ENCODE measurements at regions not wholly inside any gene's neighbourhood (a gene's known extent, or its start where the extent isn't known, plus 50 kb on each side); places are given as distances from the start of the nearest gene placed in this dataset.

GRCh38 chr21:16789636-16790035 lies 723.2 kb upstream of the CXADR start:
- ATAC-seq (no peak), DNase-seq (no peak)
- Mint-ChIP-seq H3K27ac (no peak overlapping the region), H3K27me3 (no peaks in the 10 kb centered on the region), H3K4me3 (no peak overlapping the region), H3K4me1 (no peaks in the 10 kb centered on the region), H3K36me3 (ENCODE audit: low read depth) (no peaks in the 10 kb centered on the region)
- H3K9me3 ChIP-seq (ENCODE audit: control insufficient read depth, low read length, poor library complexity, severe bottlenecking) = no peaks in the 10 kb centered on the region

GRCh38 chr21:16792101-16792500 lies 720.7 kb upstream of the CXADR start:
- no peak overlapping the region for H3K27ac Mint-ChIP-seq
- no peaks in the 10 kb centered on the region for H3K36me3 Mint-ChIP-seq (ENCODE audit: low read depth)
- no peak for ATAC-seq
- no peaks in the 10 kb centered on the region for H3K27me3 Mint-ChIP-seq
- no peak overlapping the region for H3K4me3 Mint-ChIP-seq
- H3K4me1 Mint-ChIP-seq = no peaks in the 10 kb centered on the region
- DNase-seq = no peak
- no peaks in the 10 kb centered on the region for H3K9me3 ChIP-seq (ENCODE audit: control insufficient read depth, low read length, poor library complexity, severe bottlenecking)

DNA sequence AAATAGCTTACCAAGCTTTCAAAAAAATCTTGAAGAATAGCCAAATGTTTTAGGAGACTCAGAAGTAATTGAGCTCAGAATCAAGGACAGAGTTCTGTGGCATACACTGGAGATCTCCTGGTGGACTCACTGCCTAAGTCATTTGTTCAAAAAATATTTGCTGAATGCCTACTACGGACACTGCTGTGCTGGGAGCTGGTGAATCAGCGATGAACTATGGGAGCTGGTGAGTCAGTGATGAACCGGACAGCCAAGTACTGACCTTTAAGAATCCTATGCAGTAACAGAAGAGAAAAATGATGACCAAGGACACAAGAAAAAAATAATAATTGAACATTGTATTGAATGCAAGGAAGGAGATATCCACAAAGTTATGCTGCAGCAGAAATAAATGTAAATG lies 717.9 kb upstream of the CXADR start:
- Mint-ChIP-seq H3K36me3 (ENCODE audit: low read depth) (no peaks in the 10 kb centered on the region), H3K4me3 (no peak overlapping the region), H3K4me1 (no peaks in the 10 kb centered on the region), H3K27me3 (no peaks in the 10 kb centered on the region), H3K27ac (no peak overlapping the region)
- DNase-seq = no peak
- no peak for ATAC-seq
- H3K9me3 ChIP-seq (ENCODE audit: control insufficient read depth, low read length, poor library complexity, severe bottlenecking) = no peaks in the 10 kb centered on the region

DNA sequence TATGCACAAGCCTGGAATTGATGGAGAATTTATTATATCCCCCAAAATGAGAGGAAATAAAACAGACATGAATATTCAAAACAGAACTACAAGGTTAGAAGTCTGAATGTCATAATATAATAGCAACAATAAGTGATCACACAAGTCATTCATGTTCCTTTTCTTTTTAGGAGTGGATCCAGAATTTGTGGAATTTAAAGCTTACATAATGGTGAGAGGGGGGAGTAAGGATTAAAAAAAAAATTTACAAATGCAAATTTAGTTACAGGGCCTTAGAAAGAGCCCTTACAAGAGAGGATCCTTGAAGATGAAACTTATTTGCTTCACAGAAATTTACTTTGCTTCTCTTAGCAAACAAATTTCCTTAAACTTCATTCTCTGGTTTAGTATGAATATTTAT lies 716.1 kb upstream of the CXADR start:
- H3K36me3 Mint-ChIP-seq (ENCODE audit: low read depth) = no peaks in the 10 kb centered on the region
- H3K27ac Mint-ChIP-seq = no peak overlapping the region
- H3K4me3 Mint-ChIP-seq = no peak overlapping the region
- no peak for ATAC-seq
- H3K4me1 Mint-ChIP-seq = no peaks in the 10 kb centered on the region
- no peaks in the 10 kb centered on the region for H3K9me3 ChIP-seq (ENCODE audit: control insufficient read depth, low read length, poor library complexity, severe bottlenecking)
- no peak for DNase-seq
- no peaks in the 10 kb centered on the region for H3K27me3 Mint-ChIP-seq

DNA sequence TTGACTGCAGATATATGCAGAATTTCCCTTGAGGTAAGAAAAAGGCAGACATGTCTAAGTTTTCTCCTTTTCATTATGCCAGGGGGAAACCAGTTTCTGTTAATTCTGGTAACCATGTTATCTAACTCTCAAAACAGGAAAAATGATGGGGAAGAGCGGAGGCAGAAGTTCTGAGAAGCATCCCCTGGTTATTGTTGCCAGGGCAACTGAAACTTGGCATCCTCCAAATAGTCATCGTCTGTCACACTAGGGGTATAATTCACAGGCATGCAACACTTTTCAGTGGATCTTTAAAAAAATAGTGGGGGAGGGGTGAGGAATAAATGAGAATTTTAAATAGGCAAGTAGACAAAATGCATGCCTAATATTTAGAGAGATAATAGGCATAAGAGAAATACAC lies 715.3 kb upstream of the CXADR start:
- no peak for DNase-seq
- H3K9me3 ChIP-seq (ENCODE audit: control insufficient read depth, low read length, poor library complexity, severe bottlenecking) = no peaks in the 10 kb centered on the region
- Mint-ChIP-seq H3K36me3 (ENCODE audit: low read depth) (no peaks in the 10 kb centered on the region), H3K4me3 (no peak overlapping the region), H3K4me1 (no peaks in the 10 kb centered on the region), H3K27me3 (no peaks in the 10 kb centered on the region), H3K27ac (no peak overlapping the region)
- no peak for ATAC-seq

- Mint-ChIP-seq H3K27me3 (no peaks in the 10 kb centered on the region), H3K4me3 (no peak overlapping the region)
- ATAC-seq = no peak
Measured at GRCh38 chr21:16797966-16798365, 714.9 kb upstream of the CXADR start.

GRCh38 chr21:16800536-16801275 lies 712.1 kb upstream of the CXADR start:
- Mint-ChIP-seq H3K4me1 (no peaks in the 10 kb centered on the region), H3K27ac (no peak overlapping the region), H3K27me3 (no peaks in the 10 kb centered on the region), H3K4me3 (no peak overlapping the region), H3K36me3 (ENCODE audit: low read depth) (no peaks in the 10 kb centered on the region)
- ATAC-seq (no peak), DNase-seq (no peak)
- no peaks in the 10 kb centered on the region for H3K9me3 ChIP-seq (ENCODE audit: control insufficient read depth, low read length, poor library complexity, severe bottlenecking)

More at GRCh38 chr21:16797966-16798365, 714.9 kb upstream of the CXADR start:
- DNase-seq = no peak
- no peak overlapping the region for H3K27ac Mint-ChIP-seq
- no peaks in the 10 kb centered on the region for H3K4me1 Mint-ChIP-seq
- H3K9me3 ChIP-seq (ENCODE audit: control insufficient read depth, low read length, poor library complexity, severe bottlenecking) = no peaks in the 10 kb centered on the region
- H3K36me3 Mint-ChIP-seq (ENCODE audit: low read depth) = no peaks in the 10 kb centered on the region

- Mint-ChIP-seq H3K36me3 (ENCODE audit: low read depth) (no peaks in the 10 kb centered on the region), H3K27ac (no peak overlapping the region), H3K27me3 (no peaks in the 10 kb centered on the region), H3K4me3 (no peak overlapping the region), H3K4me1 (no peaks in the 10 kb centered on the region)
- H3K9me3 ChIP-seq (ENCODE audit: control insufficient read depth, low read length, poor library complexity, severe bottlenecking) = no peaks in the 10 kb centered on the region
- DNase-seq (no peak), ATAC-seq (no peak)
Measured at GRCh38 chr21:16811011-16811410, 701.8 kb upstream of the CXADR start.

GRCh38 chr21:16811970-16812369 lies 700.9 kb upstream of the CXADR start:
- DNase-seq = no peak
- H3K27me3 Mint-ChIP-seq = no peaks in the 10 kb centered on the region
- no peaks in the 10 kb centered on the region for H3K36me3 Mint-ChIP-seq (ENCODE audit: low read depth)
- H3K4me3 Mint-ChIP-seq = no peak overlapping the region
- H3K27ac Mint-ChIP-seq = no peak overlapping the region
- ATAC-seq = no peak
- H3K4me1 Mint-ChIP-seq = no peaks in the 10 kb centered on the region
- no peaks in the 10 kb centered on the region for H3K9me3 ChIP-seq (ENCODE audit: control insufficient read depth, low read length, poor library complexity, severe bottlenecking)

DNA sequence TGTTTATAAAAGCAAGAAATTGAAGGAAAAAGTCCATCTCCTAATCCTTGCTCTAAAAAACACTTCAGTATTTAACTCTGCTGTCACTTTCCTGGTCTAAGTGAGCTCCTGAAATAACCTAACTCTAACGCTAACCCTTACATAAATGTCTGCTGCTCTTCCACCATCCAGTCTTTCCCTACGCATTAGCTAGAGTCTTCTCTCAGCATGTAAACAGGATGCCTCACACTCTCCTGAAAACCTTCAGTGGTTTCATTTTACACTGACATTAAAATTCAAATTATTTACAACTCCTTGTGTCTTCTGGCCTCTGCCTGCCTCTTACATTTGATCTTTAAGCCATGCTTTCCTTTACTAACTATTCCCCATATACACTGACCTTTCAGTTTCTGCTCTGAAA lies 697.6 kb upstream of the CXADR start:
- no peak overlapping the region for H3K4me3 Mint-ChIP-seq
- no peaks in the 10 kb centered on the region for H3K9me3 ChIP-seq (ENCODE audit: control insufficient read depth, low read length, poor library complexity, severe bottlenecking)
- H3K36me3 Mint-ChIP-seq (ENCODE audit: low read depth) = no peaks in the 10 kb centered on the region
- no peaks in the 10 kb centered on the region for H3K4me1 Mint-ChIP-seq
- DNase-seq = no peak
- no peak overlapping the region for H3K27ac Mint-ChIP-seq
- no peak for ATAC-seq
- H3K27me3 Mint-ChIP-seq = no peaks in the 10 kb centered on the region

DNA sequence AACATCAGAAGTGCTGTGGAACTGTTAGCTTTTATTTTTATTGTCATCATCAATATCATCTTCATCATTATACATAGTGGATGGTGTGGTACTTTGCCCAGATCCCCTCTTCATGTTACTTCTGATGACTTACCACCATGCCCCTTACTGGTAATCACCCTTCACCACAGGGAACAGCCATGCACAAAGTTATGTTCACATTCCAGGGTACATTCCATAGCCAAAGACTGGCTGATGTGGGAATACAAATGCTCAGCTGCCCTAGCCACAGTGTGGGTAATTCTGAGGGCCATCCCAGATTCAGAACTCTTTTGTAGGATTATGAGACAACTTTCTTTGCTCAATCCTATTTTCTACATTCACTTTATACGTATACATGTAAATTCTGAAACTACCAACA lies 691.3 kb upstream of the CXADR start:
- H3K36me3 Mint-ChIP-seq (ENCODE audit: low read depth) = no peaks in the 10 kb centered on the region
- H3K4me3 Mint-ChIP-seq = no peak overlapping the region
- no peaks in the 10 kb centered on the region for H3K9me3 ChIP-seq (ENCODE audit: control insufficient read depth, low read length, poor library complexity, severe bottlenecking)
- H3K27me3 Mint-ChIP-seq = no peaks in the 10 kb centered on the region
- no peak overlapping the region for H3K27ac Mint-ChIP-seq
- no peaks in the 10 kb centered on the region for H3K4me1 Mint-ChIP-seq
- ATAC-seq (no peak), DNase-seq (no peak)

GRCh38 chr21:16829532-16829931 lies 683.3 kb upstream of the CXADR start:
- H3K9me3 ChIP-seq (ENCODE audit: control insufficient read depth, low read length, poor library complexity, severe bottlenecking) = no peaks in the 10 kb centered on the region
- Mint-ChIP-seq H3K27ac (no peak overlapping the region), H3K36me3 (ENCODE audit: low read depth) (no peaks in the 10 kb centered on the region), H3K4me3 (no peak overlapping the region), H3K27me3 (no peaks in the 10 kb centered on the region), H3K4me1 (no peaks in the 10 kb centered on the region)
- no peak for ATAC-seq
- DNase-seq = no peak

DNA sequence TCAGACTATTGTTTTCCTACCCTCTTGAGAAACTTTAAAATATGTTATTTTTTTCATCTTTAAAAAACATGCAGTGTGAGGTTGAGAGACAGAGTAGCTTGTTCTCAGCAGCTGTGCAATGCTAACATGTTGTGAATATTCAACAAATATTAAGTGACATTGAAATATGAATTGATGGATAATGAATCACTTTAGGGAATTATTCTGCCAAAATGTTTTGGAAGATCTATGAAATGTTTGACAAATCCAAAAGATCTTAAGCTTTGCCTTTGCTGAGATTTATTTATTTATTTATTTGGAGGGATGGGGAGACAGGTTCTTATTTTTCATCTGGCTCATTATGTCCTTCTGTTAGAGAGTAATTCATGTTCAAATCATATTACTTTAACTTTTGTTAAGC lies 680.1 kb upstream of the CXADR start:
- H3K4me3 Mint-ChIP-seq = no peak overlapping the region
- H3K36me3 Mint-ChIP-seq (ENCODE audit: low read depth) = no peaks in the 10 kb centered on the region
- DNase-seq = no peak
- H3K9me3 ChIP-seq (ENCODE audit: control insufficient read depth, low read length, poor library complexity, severe bottlenecking) = no peaks in the 10 kb centered on the region
- H3K27me3 Mint-ChIP-seq = no peaks in the 10 kb centered on the region
- no peak for ATAC-seq
- H3K27ac Mint-ChIP-seq = no peak overlapping the region
- H3K4me1 Mint-ChIP-seq = no peaks in the 10 kb centered on the region

DNA sequence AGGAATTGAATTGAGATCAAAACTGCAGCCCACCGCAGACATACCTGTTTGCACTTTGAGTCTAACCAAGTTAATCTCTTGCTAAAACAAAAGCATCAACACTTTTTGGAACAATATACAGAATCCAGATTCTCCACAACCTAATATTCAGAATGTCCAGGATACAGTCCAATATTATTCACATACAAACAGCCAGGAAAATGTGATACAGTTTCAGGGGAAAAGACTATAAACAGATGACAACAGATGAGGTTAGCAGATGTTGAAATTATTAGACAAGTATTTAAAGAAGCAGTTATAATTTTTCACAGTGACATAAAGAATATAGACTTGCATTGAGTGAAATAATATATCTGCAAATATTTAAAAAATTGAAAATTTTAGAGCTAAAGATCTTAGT lies 678.1 kb upstream of the CXADR start:
- no peaks in the 10 kb centered on the region for H3K27me3 Mint-ChIP-seq
- no peaks in the 10 kb centered on the region for H3K36me3 Mint-ChIP-seq (ENCODE audit: low read depth)
- H3K9me3 ChIP-seq (ENCODE audit: control insufficient read depth, low read length, poor library complexity, severe bottlenecking) = no peaks in the 10 kb centered on the region
- ATAC-seq (no peak), DNase-seq (no peak)
- H3K4me3 Mint-ChIP-seq = no peak overlapping the region
- no peaks in the 10 kb centered on the region for H3K4me1 Mint-ChIP-seq
- no peak overlapping the region for H3K27ac Mint-ChIP-seq

All from T-helper 17 cell (primary cell).